Hepatocyte (in vitro differentiated cells): ENCODE measurements at regions not wholly inside any gene's neighbourhood (a gene's known extent, or its start where the extent isn't known, plus 50 kb on each side); places are given as distances from the start of the nearest gene placed in this dataset.

Experiments used
- DNase-seq: peaks from one replicate; pipeline ENCODE4 v3.0.0-alpha.2; 2016; ENCODE audit warnings: low spot score
- H2AFZ ChIP-seq: fragments of 200-600 bp; sonication (generic); 2 replicates; pipeline ENCODE4 v1.6.0; 2016; ENCODE audit warnings: antibody characterized with exemption, mild to moderate bottlenecking
- H3K27ac ChIP-seq: fragments of 200-600 bp; sonication (generic); 2 replicates; pipeline ENCODE4 v1.5.1; 2016; ENCODE audit warnings: mild to moderate bottlenecking
- H3K27me3 ChIP-seq: fragments of 200-600 bp; sonication (generic); 2 replicates; pipeline ENCODE4 v1.6.1; 2016
- H3K36me3 ChIP-seq: fragments of 200-600 bp; sonication (generic); replicated peaks from 2 replicates; pipeline ENCODE4 v1.5.1; 2016; ENCODE audit warnings: low read depth; ENCODE audit not compliant: insufficient read depth
- H3K4me1 ChIP-seq: fragments of 200-600 bp; sonication (generic); 2 replicates; pipeline ENCODE4 v1.5.1; 2016; ENCODE audit warnings: mild to moderate bottlenecking, moderate library complexity; ENCODE audit not compliant: insufficient read depth
- H3K4me2 ChIP-seq: fragments of 200-600 bp; sonication (generic); 2 replicates; pipeline ENCODE4 v1.6.0; 2016
- H3K4me3 ChIP-seq: fragments of 200-600 bp; sonication (generic); 2 replicates; pipeline ENCODE4 v1.5.1; 2016; ENCODE audit warnings: mild to moderate bottlenecking
- H3K79me2 ChIP-seq: fragments of 200-600 bp; sonication (generic); 2 replicates; pipeline ENCODE4 v1.6.0; 2017; ENCODE audit warnings: mild to moderate bottlenecking
- H3K9me2 ChIP-seq: fragments of 200-600 bp; sonication (generic); replicated peaks from 2 replicates; pipeline ENCODE4 v1.6.0; 2017; ENCODE audit warnings: mild to moderate bottlenecking; ENCODE audit not compliant: insufficient read depth
- H3K9me3 ChIP-seq: fragments of 200-600 bp; sonication (generic); 2 replicates; pipeline ENCODE4 v1.5.1; 2016; ENCODE audit warnings: low read depth, mild to moderate bottlenecking
- H4K20me1 ChIP-seq: fragments of 200-600 bp; sonication (generic); 2 replicates; pipeline ENCODE4 v1.6.0; 2016; ENCODE audit warnings: mild to moderate bottlenecking; ENCODE audit not compliant: insufficient read depth, poor library complexity, severe bottlenecking
- CTCF ChIP-seq: fragments of 200-600 bp; sonication (generic); IDR thresholded peaks from 2 replicates; pipeline ENCODE4 v1.5.1; 2016; ENCODE audit warnings: antibody characterized with exemption, mild to moderate bottlenecking; ENCODE audit not compliant: poor library complexity
- EZH2 ChIP-seq: fragments of 200-600 bp; sonication (generic); IDR thresholded peaks from 2 replicates; pipeline ENCODE4 v1.6.1; 2016; ENCODE audit warnings: antibody characterized with exemption, mild to moderate bottlenecking, borderline replicate concordance
- EZH2phosphoT487 ChIP-seq: fragments of 200-600 bp; sonication (generic); IDR thresholded peaks from one replicate; pipeline ENCODE4 v1.6.1; 2018; ENCODE audit warnings: antibody characterized with exemption, mild to moderate bottlenecking, low read depth, moderate library complexity; ENCODE audit not compliant: unreplicated experiment, severe bottlenecking
- WGBS: methylation state at CpG from one replicate; pipeline ENCODE4 v1.1.6; 2016; ENCODE audit warnings: low lambda C conversion rate; ENCODE audit errors: missing lambda C conversion rate; 5-methylcytosine and 5-hydroxymethylcytosine counted together

- Histone ChIP-seq H3K79me2 (no peaks in the 10 kb centered on the region), H3K4me1 (peaks cover 21% of the 10 kb centered on the region), H3K4me3 (no peak overlapping the region), H2AFZ (no peak overlapping the region), H4K20me1 (no peaks in the 10 kb centered on the region), H3K9me3 (no peaks in the 10 kb centered on the region), H3K36me3 (no peaks in the 10 kb centered on the region), H3K27ac (peak overlapping the region; percentile 70), H3K4me2 (peak overlapping the region; percentile 62), H3K27me3 (no peaks in the 10 kb centered on the region), H3K9me2 (no peaks in the 10 kb centered on the region)
- peak; percentile 6 for DNase-seq
- TF ChIP-seq EZH2phosphoT487 (no peak), CTCF (no peak), EZH2 (no peak)
- 78% methylated on average over 11 of the region's 11 CpGs for WGBS
Measured at GRCh38 chr10:88041243-88042159, 178.1 kb downstream of the PTEN start.

GRCh38 chr10:88042160-88043100 is 179.0 kb downstream of the PTEN start:
- DNase-seq, result peak; percentile 53
- no peak for TF ChIP-seq EZH2
- TF ChIP-seq EZH2phosphoT487, result no peak
- no peak for TF ChIP-seq CTCF
- Histone ChIP-seq H3K9me3 (no peaks in the 10 kb centered on the region), H3K27me3 (no peaks in the 10 kb centered on the region), H3K36me3 (no peaks in the 10 kb centered on the region), H3K4me3 (no peak overlapping the region), H3K4me1 (peaks cover 21% of the 10 kb centered on the region), H3K9me2 (no peaks in the 10 kb centered on the region), H3K27ac (peak overlapping the region; percentile 70), H4K20me1 (no peaks in the 10 kb centered on the region), H3K4me2 (peak overlapping the region; percentile 62), H2AFZ (no peak overlapping the region), H3K79me2 (no peaks in the 10 kb centered on the region)
- WGBS, result 42% methylated on average over 19 of the region's 19 CpGs

GRCh38 chr10:88045096-88045495 is 181.7 kb downstream of the PTEN start:
- peaks cover 21% of the 10 kb centered on the region for H3K4me1 ChIP-seq
- no peak overlapping the region for H3K4me3 ChIP-seq
- H3K79me2 ChIP-seq, result no peaks in the 10 kb centered on the region
- H2AFZ ChIP-seq, result no peak overlapping the region
- H3K27ac ChIP-seq, result no peak overlapping the region
- H3K4me2 ChIP-seq, result no peak overlapping the region
- H4K20me1 ChIP-seq, result no peaks in the 10 kb centered on the region
- no peaks in the 10 kb centered on the region for H3K27me3 ChIP-seq
- no peak for DNase-seq
- TF ChIP-seq EZH2phosphoT487, result no peak
- no peak for TF ChIP-seq EZH2
- TF ChIP-seq CTCF, result no peak
- 53% methylated on average over 5 of the region's 5 CpGs for WGBS
- H3K36me3 ChIP-seq, result no peaks in the 10 kb centered on the region
- H3K9me2 ChIP-seq, result no peaks in the 10 kb centered on the region
- H3K9me3 ChIP-seq, result no peaks in the 10 kb centered on the region
